HepG2 (cell line): ENCODE measurements at regions not wholly inside any gene's neighbourhood (a gene's known extent, or its start where the extent isn't known, plus 50 kb on each side); places are given as distances from the start of the nearest gene placed in this dataset.

Experiments
- ATAC-seq: fragments of 200-7000 bp; cut with Tn5 transposase; 3 replicates; pipeline ENCODE4 v1.9.1; 2020; ENCODE audit warnings: mild to moderate bottlenecking, moderate library complexity
- BruUV-seq: library from RNA; stranded (reverse); fragments of 400-500 nt; replicated peaks from 2 replicates; lab custom pipeline; 2021; lab: Mats Ljungman, UMichigan
- CTCF ChIA-PET: fragments of 300-600 bp; formaldehyde crosslinking; extraction: SDS; loops from one replicate; lab custom pipeline; 2021; ENCODE audit warnings: low total read pairs, inconsistent platforms, low intra/inter-chr PET ratio; lab: Yijun Ruan, JAX
- POLR2A ChIA-PET: fragments of 350-600 bp; sonication (Branson Sonifier 250); formaldehyde crosslinking; loops from one replicate; lab custom pipeline; 2020; ENCODE audit warnings: antibody characterized with exemption, inconsistent platforms; lab: Yijun Ruan, JAX
- DNase-seq: peaks from one replicate; pipeline ENCODE4 v3.0.0-alpha.2; 2015; ENCODE audit warnings: low spot score
- FAIRE-seq: peaks from 3 replicates; lab custom pipeline; 2011; peaks lifted over from hg19 to GRCh38; lab: Jason Lieb, UNC
- H2AFZ ChIP-seq: one replicate; pipeline ENCODE4 v1.6.1; 2011; ENCODE audit warnings: low read length, inconsistent platforms
- H3K27ac ChIP-seq: fragments of 300-600 bp; 3 replicates; pipeline ENCODE4 v1.8.0; 2011; ENCODE audit warnings: mixed run types, mild to moderate bottlenecking, mixed read lengths, low read length, inconsistent platforms; ENCODE audit not compliant: insufficient read depth; ENCODE audit errors: extremely low read length
- H3K27me3 ChIP-seq, 2 experiments: fragments of 200-600 bp in 1 of 2; 2 replicates in 1 of 2; 3 replicates in 1 of 2; pipeline versions ENCODE4 v1.6.0 to v1.8.0; 2011; ENCODE audit warnings: low read length in 2 of 2, mild to moderate bottlenecking in 2 of 2, moderate library complexity in 2 of 2, inconsistent platforms in 1 of 2; ENCODE audit not compliant: insufficient read depth in 2 of 2, control insufficient read depth in 1 of 2
- H3K36me3 ChIP-seq, 2 experiments: fragments of 200-600 bp in 1 of 2; replicated peaks in 1 of 2; 2 replicates in 1 of 2; 3 replicates in 1 of 2; pipeline versions ENCODE4 v1.5.1 to v1.8.0; 2011; ENCODE audit warnings: low read length in 2 of 2, inconsistent platforms in 1 of 2; ENCODE audit not compliant: insufficient read depth in 2 of 2, control insufficient read depth in 1 of 2
- H3K4me1 ChIP-seq: 2 replicates; pipeline ENCODE4 v1.5.1; 2012; ENCODE audit warnings: low read length, inconsistent platforms; ENCODE audit not compliant: insufficient read depth
- H3K4me2 ChIP-seq: 2 replicates; pipeline ENCODE4 v1.6.0; 2011; ENCODE audit warnings: low read depth, low read length, inconsistent platforms
- H3K4me3 ChIP-seq, 3 experiments: fragments of 200-600 bp in 1 of 3; sonication (generic), shearing (Covaris generic) in 1 of 3; replicated peaks in 1 of 3; 2 replicates each; pipeline ENCODE4 v1.5.1; 2011 to 2016; ENCODE audit warnings: low read length in 3 of 3, inconsistent platforms in 2 of 3, low read depth in 2 of 3, mild to moderate bottlenecking in 2 of 3, control low read depth in 1 of 3, mixed read lengths in 1 of 3; ENCODE audit not compliant: insufficient read depth in 1 of 3
- H3K79me2 ChIP-seq: one replicate; pipeline ENCODE4 v1.6.1; 2011; ENCODE audit warnings: low read length, inconsistent platforms; ENCODE audit not compliant: insufficient read depth
- H3K9ac ChIP-seq: 2 replicates; pipeline ENCODE4 v1.6.0; 2011; ENCODE audit warnings: mild to moderate bottlenecking, low read depth, low read length, inconsistent platforms; ENCODE audit not compliant: insufficient read depth
- H3K9me3 ChIP-seq: 2 replicates; pipeline ENCODE4 v1.5.1; 2012; ENCODE audit warnings: mild to moderate bottlenecking, low read length
- H4K20me1 ChIP-seq: 2 replicates; pipeline ENCODE4 v1.6.0; 2011; ENCODE audit warnings: inconsistent platforms, mild to moderate bottlenecking, low read length, moderate library complexity; ENCODE audit not compliant: insufficient read depth
- HMGA1 ChIP-seq: sonication (generic); formaldehyde crosslinking; conservative IDR thresholded peaks from 2 replicates; pipeline ENCODE4 v1.4.0; 2020; ENCODE audit warnings: missing genetic modification reagents
- HOXA5 ChIP-seq: sonication (generic); formaldehyde crosslinking; IDR thresholded peaks from 2 replicates; pipeline ENCODE4 v1.4.0; 2020; ENCODE audit warnings: missing genetic modification reagents
- MED13 ChIP-seq: sonication (generic); formaldehyde crosslinking; IDR thresholded peaks from 2 replicates; pipeline ENCODE4 v1.5.0; 2020; ENCODE audit warnings: missing genetic modification reagents
- SAFB2 ChIP-seq: sonication (generic); formaldehyde crosslinking; IDR thresholded peaks from 2 replicates; pipeline ENCODE4 v1.5.1; 2020; ENCODE audit warnings: missing genetic modification reagents, low read depth, mild to moderate bottlenecking, borderline replicate concordance
- TAF1 ChIP-seq: sonication (generic); formaldehyde crosslinking; IDR thresholded peaks from 2 replicates; pipeline ENCODE4 v1.4.0; 2020; ENCODE audit warnings: missing genetic modification reagents
- ZFP62 ChIP-seq: sonication (generic); formaldehyde crosslinking; IDR thresholded peaks from 2 replicates; pipeline ENCODE4 v1.4.0; 2020; ENCODE audit warnings: missing genetic modification reagents
- ZNF205 ChIP-seq: IDR thresholded peaks from 2 replicates; pipeline ENCODE4 v1.6.1; 2018; ENCODE audit warnings: missing biosample characterization, missing genetic modification reagents
- ZNF225 ChIP-seq: sonication (generic); formaldehyde crosslinking; IDR thresholded peaks from 2 replicates; pipeline ENCODE4 v1.4.0; 2020; ENCODE audit warnings: mild to moderate bottlenecking, missing genetic modification reagents
- ZNF788 ChIP-seq: sonication (generic); formaldehyde crosslinking; IDR thresholded peaks from 2 replicates; pipeline ENCODE4 v1.5.0; 2020; ENCODE audit warnings: mild to moderate bottlenecking, missing genetic modification reagents, borderline replicate concordance
- WGBS: methylation state at CpG from one replicate; pipeline ENCODE4 v1.1.6; 2017; ENCODE audit warnings: low lambda C conversion rate; 5-methylcytosine and 5-hydroxymethylcytosine counted together
- in situ Hi-C: cut with HindIII; loops from 2 replicates; pipeline ENCODE4 v1.10.0; 2017; ENCODE audit warnings: low pct_unique_long_range_greater_than_20kb; ENCODE audit not compliant: extremely low pct_ligation_motif_present
- intact Hi-C: fragments of 100-400 bp; cut with micrococcal nuclease; formaldehyde crosslinking; loops from one replicate; pipeline ENCODE4 v1.10.0; 2022; ENCODE audit not compliant: unreplicated experiment
- TF ChIP-seq, protein P1 (sequence below): sonication (generic); formaldehyde crosslinking; IDR thresholded peaks from 2 replicates; pipeline ENCODE4 v1.8.0; 2022; ENCODE audit warnings: low read depth, missing genetic modification reagents

DNA sequence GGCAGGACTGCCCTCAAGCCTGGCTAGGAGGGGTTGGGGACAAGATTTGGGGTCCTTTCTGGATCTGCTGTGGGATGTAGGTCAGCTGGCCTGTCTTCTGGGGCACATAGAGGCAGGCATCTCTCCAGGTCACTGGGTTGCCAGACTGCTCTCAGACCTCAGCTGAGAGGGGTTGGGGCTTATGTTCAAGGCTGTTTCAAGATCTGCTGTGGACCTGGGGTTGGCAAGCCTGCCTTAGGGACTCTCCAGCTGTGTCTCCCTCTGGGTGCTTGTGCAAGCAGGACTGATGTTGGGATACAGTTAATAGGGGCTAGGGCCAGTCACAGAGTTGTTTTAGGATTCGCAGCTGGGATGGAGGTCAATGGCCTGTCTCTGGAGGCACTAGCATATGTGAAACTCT lies 363.0 kb upstream of the ST6GAL2 start (continued):
- TF ChIP-seq SAFB2 (CRISPR knock-in tag): no peak
- TF ChIP-seq ZFP62 (CRISPR knock-in tag): no peak
- TF ChIP-seq TAF1 (CRISPR knock-in tag): no peak

DNA sequence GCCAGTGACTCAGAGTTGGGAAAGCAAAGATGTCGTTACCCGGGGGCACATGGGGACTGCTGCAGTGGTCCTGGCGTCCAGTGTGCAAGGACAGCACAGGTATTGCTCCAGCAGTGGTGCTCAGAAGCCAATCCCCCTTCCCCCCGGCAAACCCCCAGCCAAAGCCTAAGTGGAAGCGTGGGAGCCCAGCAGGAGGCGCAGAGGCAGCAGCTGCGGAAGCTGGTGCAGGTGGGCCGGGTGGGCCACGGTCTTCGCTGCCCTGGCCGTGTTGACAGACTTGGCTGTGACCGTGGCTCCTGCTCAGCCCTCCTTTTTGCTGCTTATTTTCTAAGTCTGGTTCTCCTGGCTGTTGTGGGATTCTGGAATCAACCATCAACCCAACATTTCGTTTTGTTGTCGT lies 369.8 kb upstream of the ST6GAL2 start:
- BruUV-seq: no TSS peak
- DNase-seq: no peak
- ChIA-PET POLR2A (no interaction called here), CTCF (no interaction called here)
- WGBS: 43% methylated on average over 11 of the region's 14 CpGs
- no peaks in the 10 kb centered on the region for H3K36me3 ChIP-seq
- 0 out of 2 replicates have a peak, but pooled peaks have one; percentile 20 for TF ChIP-seq ZNF225 (CRISPR knock-in tag)
- TF ChIP-seq MED13 (CRISPR knock-in tag): no peak
- TF ChIP-seq, protein P1, sequence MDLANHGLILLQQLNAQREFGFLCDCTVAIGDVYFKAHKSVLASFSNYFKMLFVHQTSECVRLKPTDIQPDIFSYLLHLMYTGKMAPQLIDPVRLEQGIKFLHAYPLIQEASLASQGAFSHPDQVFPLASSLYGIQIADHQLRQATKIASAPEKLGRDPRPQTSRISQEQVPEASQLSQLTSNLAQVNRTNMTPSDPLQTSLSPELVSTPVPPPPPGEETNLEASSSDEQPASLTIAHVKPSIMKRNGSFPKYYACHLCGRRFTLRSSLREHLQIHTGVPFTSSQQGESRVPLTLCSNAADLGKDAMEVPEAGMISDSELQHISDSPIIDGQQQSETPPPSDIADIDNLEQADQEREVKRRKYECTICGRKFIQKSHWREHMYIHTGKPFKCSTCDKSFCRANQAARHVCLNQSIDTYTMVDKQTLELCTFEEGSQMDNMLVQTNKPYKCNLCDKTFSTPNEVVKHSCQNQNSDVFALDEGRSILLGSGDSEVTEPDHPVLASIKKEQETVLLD (CRISPR knock-in tag): no peak
- no peak for TF ChIP-seq HMGA1
- no peak for TF ChIP-seq ZNF205 (CRISPR knock-in tag)
- TF ChIP-seq ZNF788: no peak
- TF ChIP-seq HOXA5: no peak
- no peaks in the 10 kb centered on the region for H4K20me1 ChIP-seq
- no peak overlapping the region for H2AFZ ChIP-seq
- FAIRE-seq: no peak
- no peak overlapping the region for H3K9ac ChIP-seq
- in situ Hi-C loops (no loop called here), intact Hi-C loops (no loop called here)
- H3K9me3 ChIP-seq: peaks cover 14% of the 10 kb centered on the region; the same call in 1 of the 2 replicates
- no peaks in the 10 kb centered on the region for H3K27me3 ChIP-seq
- ATAC-seq: no peak
- no peaks in the 10 kb centered on the region for H3K79me2 ChIP-seq
- H3K4me3 ChIP-seq: no peak overlapping the region
- H3K4me2 ChIP-seq: no peak overlapping the region
- no peak overlapping the region for H3K27ac ChIP-seq
- H3K4me1 ChIP-seq: no peaks in the 10 kb centered on the region
